Tibial artery (tissue), 4 donors: ENCODE measurements at regions not wholly inside any gene's neighbourhood (a gene's known extent, or its start where the extent isn't known, plus 50 kb on each side); places are given as distances from the start of the nearest gene placed in this dataset.

Experiments
- DNase-seq, 2 donors: peaks; one replicate each; pipeline ENCODE4 v3.0.0-alpha.2; 2019
- H3K27ac ChIP-seq, 2 donors: fragments of 200-600 bp; sonication (generic) in 1 of 2; 1 replicate in 1 of 2; 2 replicates in 1 of 2; pipeline ENCODE4 v1.5.1; 2018 to 2019; ENCODE audit warnings: mild to moderate bottlenecking in 1 of 2
- H3K27me3 ChIP-seq, 2 donors: fragments of 200-600 bp; sonication (generic) in 1 of 2; one replicate each; pipeline versions ENCODE4 v1.5.1 to v1.6.0; 2016 to 2019
- H3K36me3 ChIP-seq, 3 donors: fragments of 200-600 bp; sonication (generic) in 2 of 3; one replicate each; pipeline ENCODE4 v1.5.1; 2016 to 2019; ENCODE audit warnings: mild to moderate bottlenecking in 2 of 3
- H3K4me1 ChIP-seq, 4 donors: fragments of 200-600 bp; sonication (generic) in 2 of 4; 1 replicate in 3 of 4; 2 replicates in 1 of 4; pipeline ENCODE4 v1.5.1; 2016 to 2019
- H3K4me3 ChIP-seq, 2 donors: fragments of 200-600 bp; sonication (generic) in 1 of 2; 1 replicate in 1 of 2; 2 replicates in 1 of 2; pipeline ENCODE4 v1.5.1; 2018 to 2019; ENCODE audit warnings: mild to moderate bottlenecking in 2 of 2
- H3K9me3 ChIP-seq, 3 donors: fragments of 200-600 bp; sonication (generic) in 1 of 3; one replicate each; pipeline ENCODE4 v1.5.1; 2016 to 2019
- intact Hi-C: fragments of 100-400 bp; cut with DNase I; formaldehyde crosslinking; loops from one replicate; pipeline ENCODE4 v1.15.0; 2023; ENCODE audit warnings: low total_unique reads
- TF ChIP-seq, protein P1 (sequence below), 2 experiments: fragments of 200-600 bp in 1 of 2; fragments of 450-650 bp in 1 of 2; IDR thresholded peaks; one replicate each; pipeline ENCODE4 v1.5.1; 2017 to 2019; ENCODE audit warnings: antibody characterized with exemption in 2 of 2, mild to moderate bottlenecking in 1 of 2, moderate library complexity in 1 of 2

DNA sequence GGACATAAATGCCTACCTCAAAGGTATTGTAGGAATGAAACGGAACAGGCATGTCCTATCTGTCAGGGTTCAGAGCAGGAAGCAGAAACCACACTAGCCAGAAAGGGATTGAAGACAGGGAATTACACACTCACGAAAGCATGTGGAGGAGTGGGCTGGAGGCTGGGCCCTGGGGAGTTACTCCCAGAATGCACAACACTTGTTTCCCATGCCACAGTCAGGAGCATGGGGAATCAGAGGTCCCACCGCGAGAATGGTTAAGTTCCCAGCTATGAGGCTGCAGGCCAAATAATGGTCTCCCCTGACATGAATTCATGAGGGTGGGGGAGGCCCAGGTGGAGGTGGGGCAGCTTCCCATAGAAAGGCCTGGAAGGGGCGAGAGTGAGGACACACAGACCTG lies 212.7 kb downstream of the HERPUD2 start:
- Histone ChIP-seq H3K4me3 (no peak overlapping the region), H3K27me3 (no peaks in the 10 kb centered on the region), H3K4me1 (no peaks in the 10 kb centered on the region), H3K9me3 (peaks cover 0 to 3% (median 0%) of the 10 kb centered on the region in 3 donors), H3K27ac (no peak overlapping the region), H3K36me3 (no peaks in the 10 kb centered on the region)
- TF ChIP-seq, protein P1, sequence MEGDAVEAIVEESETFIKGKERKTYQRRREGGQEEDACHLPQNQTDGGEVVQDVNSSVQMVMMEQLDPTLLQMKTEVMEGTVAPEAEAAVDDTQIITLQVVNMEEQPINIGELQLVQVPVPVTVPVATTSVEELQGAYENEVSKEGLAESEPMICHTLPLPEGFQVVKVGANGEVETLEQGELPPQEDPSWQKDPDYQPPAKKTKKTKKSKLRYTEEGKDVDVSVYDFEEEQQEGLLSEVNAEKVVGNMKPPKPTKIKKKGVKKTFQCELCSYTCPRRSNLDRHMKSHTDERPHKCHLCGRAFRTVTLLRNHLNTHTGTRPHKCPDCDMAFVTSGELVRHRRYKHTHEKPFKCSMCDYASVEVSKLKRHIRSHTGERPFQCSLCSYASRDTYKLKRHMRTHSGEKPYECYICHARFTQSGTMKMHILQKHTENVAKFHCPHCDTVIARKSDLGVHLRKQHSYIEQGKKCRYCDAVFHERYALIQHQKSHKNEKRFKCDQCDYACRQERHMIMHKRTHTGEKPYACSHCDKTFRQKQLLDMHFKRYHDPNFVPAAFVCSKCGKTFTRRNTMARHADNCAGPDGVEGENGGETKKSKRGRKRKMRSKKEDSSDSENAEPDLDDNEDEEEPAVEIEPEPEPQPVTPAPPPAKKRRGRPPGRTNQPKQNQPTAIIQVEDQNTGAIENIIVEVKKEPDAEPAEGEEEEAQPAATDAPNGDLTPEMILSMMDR (IDR thresholded peaks at IDR 0.05): no peak
- no peak for DNase-seq
- intact Hi-C loops: no loop called here

DNA sequence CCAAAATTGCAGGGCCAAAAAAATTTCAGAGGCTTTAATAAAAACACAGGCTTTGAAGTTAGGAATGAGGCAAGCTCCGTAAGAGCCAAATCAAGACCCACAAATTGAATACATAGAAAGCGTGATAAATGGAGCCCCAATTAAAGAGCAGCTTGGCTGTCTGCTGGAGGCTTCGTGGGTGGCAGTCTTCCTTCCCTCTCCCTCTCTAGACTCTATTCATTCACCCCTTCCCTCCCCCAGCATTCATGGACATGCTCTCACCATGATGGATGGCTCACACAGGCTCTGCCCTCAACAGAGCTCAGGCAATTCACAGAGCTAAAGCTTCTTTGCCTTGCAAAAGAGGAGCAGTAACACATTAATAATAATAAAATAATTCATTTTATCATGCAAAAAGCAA lies 214.1 kb downstream of the HERPUD2 start:
- Histone ChIP-seq H3K4me3 (no peak overlapping the region), H3K36me3 (no peaks in the 10 kb centered on the region), H3K27ac (no peak overlapping the region), H3K27me3 (no peaks in the 10 kb centered on the region), H3K4me1 (no peaks in the 10 kb centered on the region), H3K9me3 (peaks cover 0 to 3% (median 0%) of the 10 kb centered on the region in 3 donors)
- DNase-seq: no peak
- TF ChIP-seq, protein P1 (IDR thresholded peaks at IDR 0.05): no peak
- intact Hi-C loops: no loop called here

DNA sequence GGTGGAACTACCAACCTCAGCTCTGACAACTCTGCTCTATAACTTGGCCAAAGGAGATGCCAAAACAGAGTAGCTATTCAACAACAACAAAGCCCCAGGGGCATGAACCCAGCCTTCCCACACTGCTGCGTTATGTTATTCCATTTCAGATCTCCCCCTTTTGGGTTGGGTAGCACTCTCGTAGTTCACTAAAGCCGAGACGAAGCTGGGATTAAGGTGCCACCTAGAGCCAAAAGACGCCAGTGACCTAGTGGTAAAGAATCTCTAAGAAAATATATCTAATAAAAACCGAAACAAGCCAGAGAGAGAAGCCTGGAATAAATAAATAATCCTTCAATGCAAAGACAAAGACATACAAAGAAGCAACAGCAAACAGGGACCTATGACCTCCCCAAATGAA lies 217.3 kb downstream of the HERPUD2 start:
- Histone ChIP-seq H3K9me3 (peaks cover 0 to 3% (median 0%) of the 10 kb centered on the region in 3 donors), H3K36me3 (no peaks in the 10 kb centered on the region), H3K27me3 (peaks cover 0 to 2% of the 10 kb centered on the region in 2 donors), H3K4me3 (no peak overlapping the region), H3K4me1 (no peaks in the 10 kb centered on the region), H3K27ac (no peak overlapping the region)
- DNase-seq: no peak
- TF ChIP-seq, protein P1 (IDR thresholded peaks at IDR 0.05): no peak
- intact Hi-C loops: no loop called here

DNA sequence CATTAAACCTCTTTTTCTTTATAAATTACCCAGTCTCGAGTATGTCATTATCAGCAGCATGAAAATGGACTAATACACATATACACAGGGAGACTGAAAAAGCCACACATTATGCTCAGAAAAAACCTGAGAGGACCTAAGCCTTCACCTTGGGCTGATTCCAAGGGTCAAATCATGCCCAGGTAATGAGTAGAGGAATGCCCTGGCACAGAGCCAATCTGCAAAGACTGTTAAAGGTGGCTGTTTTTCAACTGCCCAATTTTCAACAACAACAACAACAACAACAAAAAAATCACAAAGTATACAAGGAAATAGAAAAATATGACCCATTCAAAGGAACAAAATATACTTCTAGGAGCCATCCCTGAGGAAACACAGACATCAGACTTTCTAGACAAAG lies 220.2 kb upstream of the TBX20 start:
- TF ChIP-seq, protein P1 (IDR thresholded peaks at IDR 0.05): no peak
- no peak overlapping the region for H3K4me3 ChIP-seq
- no peaks in the 10 kb centered on the region for H3K4me1 ChIP-seq
- H3K36me3 ChIP-seq: no peaks in the 10 kb centered on the region
- peaks cover 0 to 3% (median 0%) of the 10 kb centered on the region in 3 donors for H3K9me3 ChIP-seq
- H3K27ac ChIP-seq: no peak overlapping the region
- no peak for DNase-seq
- peaks cover 0 to 2% of the 10 kb centered on the region in 2 donors for H3K27me3 ChIP-seq
- intact Hi-C loops: no loop called here

DNA sequence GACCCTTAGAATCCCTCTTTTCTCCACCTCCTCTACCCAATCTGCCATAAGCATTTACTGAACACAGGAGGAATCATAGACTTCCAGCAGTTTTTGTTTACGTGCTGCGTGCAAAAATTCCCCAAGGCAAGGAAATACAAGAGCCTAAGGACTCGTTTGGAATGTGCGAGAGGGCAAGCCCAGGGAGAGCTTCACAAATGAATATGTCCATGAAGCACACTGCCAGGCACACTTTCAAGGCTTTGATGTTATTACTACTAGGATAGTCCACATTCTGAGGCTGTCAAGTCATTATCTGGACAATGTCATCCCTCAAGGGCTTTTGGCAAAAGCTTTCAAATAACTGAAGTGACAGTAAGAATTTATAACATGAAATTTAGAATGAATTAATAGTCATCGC lies 214.7 kb upstream of the TBX20 start:
- Histone ChIP-seq H3K36me3 (no peaks in the 10 kb centered on the region), H3K27ac (no peak overlapping the region), H3K4me1 (no peaks in the 10 kb centered on the region), H3K4me3 (no peak overlapping the region), H3K9me3 (no peaks in the 10 kb centered on the region), H3K27me3 (peaks cover 0 to 8% of the 10 kb centered on the region in 2 donors)
- TF ChIP-seq, protein P1 (IDR thresholded peaks at IDR 0.05): no peak
- DNase-seq: no peak
- intact Hi-C loops: no loop called here

DNA sequence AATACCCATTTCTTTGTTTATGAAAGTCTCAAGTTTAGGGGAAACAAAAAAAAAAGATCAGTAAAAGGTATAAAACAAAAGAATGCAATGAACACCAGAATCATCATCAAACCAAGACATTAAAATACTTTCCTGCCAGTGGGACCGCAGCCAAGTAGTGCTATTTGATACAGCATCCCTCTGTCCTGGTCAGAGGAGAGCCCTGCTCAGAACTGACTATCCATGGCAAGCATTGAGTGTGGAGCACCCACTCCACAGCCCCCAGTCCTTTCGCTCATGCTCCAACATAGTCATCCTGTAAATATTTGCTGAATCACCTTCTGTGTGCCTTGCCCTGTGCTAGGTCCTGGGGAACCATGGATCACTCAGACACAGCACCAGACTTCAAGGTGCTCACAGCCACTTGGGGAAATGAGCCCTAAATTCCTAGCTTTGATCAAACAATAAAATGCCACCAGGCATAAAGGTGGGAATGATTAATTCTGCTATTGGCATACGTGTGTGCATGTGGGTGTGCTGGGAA lies 213.6 kb upstream of the TBX20 start:
- Histone ChIP-seq H3K27ac (no peak overlapping the region), H3K36me3 (no peaks in the 10 kb centered on the region), H3K4me3 (no peak overlapping the region), H3K4me1 (no peaks in the 10 kb centered on the region), H3K9me3 (no peaks in the 10 kb centered on the region), H3K27me3 (peaks cover 0 to 5% of the 10 kb centered on the region in 2 donors)
- DNase-seq: no peak
- intact Hi-C loops: no loop called here
- TF ChIP-seq, protein P1 (IDR thresholded peaks at IDR 0.05): no peak
